A549 (cell line): ENCODE measurements at regions not wholly inside any gene's neighbourhood (a gene's known extent, or its start where the extent isn't known, plus 50 kb on each side); places are given as distances from the start of the nearest gene placed in this dataset.
"Not testable (repeated sequence)": the region's sequence is repeated elsewhere in the genome, so short reads cannot be mapped to it uniquely, and the experiment has no call there.

Experiments
- ATAC-seq, 2 experiments: fragments of 200-7000 bp in 1 of 2; fragments of >200 bp in 1 of 2; cut with Nextera tagmentation in 1 of 2; cut with Tn5 transposase in 1 of 2; 3 replicates each; pipeline versions ENCODE4 v1.8.0 to v1.9.1; 2018 to 2020; ENCODE audit warnings: mild to moderate bottlenecking in 1 of 2, moderate library complexity in 1 of 2
- CTCF ChIA-PET: fragments of 300-600 bp; sonication (Branson Sonifier 250); formaldehyde crosslinking; extraction: SDS; loops from one replicate; lab custom pipeline; 2021; ENCODE audit warnings: antibody characterized with exemption, inconsistent platforms; lab: Yijun Ruan, JAX
- POLR2A ChIA-PET: fragments of 350-600 bp; formaldehyde crosslinking; extraction: SDS; loops from one replicate; lab custom pipeline; 2021; ENCODE audit warnings: antibody characterized with exemption, inconsistent platforms; lab: Yijun Ruan, JAX
- DNase-seq, 2 experiments: peaks; one replicate each; pipeline versions ENCODE4 v3.0.0 to v3.0.0-alpha.2; 2011 to 2016; ENCODE audit warnings: low read depth in 1 of 2, low spot score in 1 of 2
- FAIRE-seq: peaks from 2 replicates; lab custom pipeline; 2011; peaks lifted over from hg19 to GRCh38; lab: Jason Lieb, UNC
- H3K27ac ChIP-seq, 2 experiments: fragments of >200 bp; sonication (Bioruptor Twin); formaldehyde crosslinking; 3 replicates each; pipeline ENCODE4 v1.5.1; 2016 to 2017
- H3K4me1 ChIP-seq: fragments of >200 bp; sonication (Bioruptor Twin); formaldehyde crosslinking; 3 replicates; pipeline ENCODE4 v1.6.1; 2016
- H3K4me2 ChIP-seq: fragments of >200 bp; sonication (Bioruptor Twin); formaldehyde crosslinking; 3 replicates; pipeline ENCODE4 v1.6.1; 2016
- H3K4me3 ChIP-seq: fragments of >200 bp; sonication (Bioruptor Twin); formaldehyde crosslinking; 3 replicates; pipeline ENCODE4 v1.5.1; 2016
- H3K9me3 ChIP-seq: fragments of >200 bp; sonication (Bioruptor Twin); formaldehyde crosslinking; 3 replicates; pipeline ENCODE4 v1.6.1; 2016
- ATOH8 ChIP-seq: fragments of 250-450 bp; sonication (Bioruptor Pico); IDR thresholded peaks from 2 replicates; pipeline ENCODE4 v1.5.0; 2020; ENCODE audit warnings: low read depth, mild to moderate bottlenecking, moderate library complexity
- BHLHE40 ChIP-seq: IDR thresholded peaks from 2 replicates; pipeline ENCODE4 v1.6.1; 2012; ENCODE audit warnings: low read depth, low read length, inconsistent platforms
- CBX2 ChIP-seq: fragments of 200-600 bp; sonication (generic); IDR thresholded peaks from 2 replicates; pipeline ENCODE4 v1.6.1; 2016; ENCODE audit warnings: low read depth, mild to moderate bottlenecking, borderline replicate concordance
- CBX8 ChIP-seq: fragments of 200-600 bp; sonication (generic); IDR thresholded peaks from 2 replicates; pipeline ENCODE4 v1.6.1; 2016
- CHD4 ChIP-seq: fragments of 200-600 bp; sonication (generic); IDR thresholded peaks from 2 replicates; pipeline ENCODE4 v1.6.1; 2016; ENCODE audit warnings: antibody characterized with exemption, mild to moderate bottlenecking, borderline replicate concordance
- EHMT2 ChIP-seq: fragments of 200-600 bp; sonication (generic); IDR thresholded peaks from 2 replicates; pipeline ENCODE4 v1.6.1; 2016; ENCODE audit warnings: antibody characterized with exemption, low read depth, mild to moderate bottlenecking, moderate library complexity
- ESRRA ChIP-seq: fragments of 150-350 bp; IDR thresholded peaks from 2 replicates; pipeline ENCODE4 v1.6.1; 2014; ENCODE audit warnings: mild to moderate bottlenecking, low read length, borderline replicate concordance
- FOSB ChIP-seq: fragments of 250-450 bp; sonication (Bioruptor Pico); IDR thresholded peaks from 2 replicates; pipeline ENCODE4 v1.5.0; 2020; ENCODE audit warnings: mild to moderate bottlenecking, moderate library complexity
- FOSL2 ChIP-seq, 2 experiments: fragments of 450-650 bp in 1 of 2; fragments of >200 bp in 1 of 2; sonication (Bioruptor Twin) in 1 of 2; formaldehyde crosslinking; IDR thresholded peaks; 2 replicates each; pipeline versions ENCODE4 v1.5.0 to v1.6.1; 2016 to 2020; ENCODE audit warnings: mild to moderate bottlenecking in 1 of 2, moderate library complexity in 1 of 2
- GATA3 ChIP-seq: IDR thresholded peaks from 2 replicates; pipeline ENCODE4 v1.6.1; 2012; ENCODE audit warnings: borderline replicate concordance
- HEYL ChIP-seq: fragments of 250-450 bp; sonication (Bioruptor Pico); IDR thresholded peaks from 2 replicates; pipeline ENCODE4 v1.8.0; 2021; ENCODE audit warnings: mild to moderate bottlenecking, moderate library complexity
- HOXA7 ChIP-seq: fragments of 250-450 bp; sonication (Bioruptor Pico); IDR thresholded peaks from 2 replicates; pipeline ENCODE4 v1.5.0; 2020; ENCODE audit warnings: mild to moderate bottlenecking, moderate library complexity
- JUNB ChIP-seq: fragments of >200 bp; sonication (Bioruptor Twin); formaldehyde crosslinking; IDR thresholded peaks from 2 replicates; pipeline ENCODE4 v1.6.1; 2016
- KDM1A ChIP-seq: fragments of 200-600 bp; sonication (generic); IDR thresholded peaks from 2 replicates; pipeline ENCODE4 v1.6.1; 2016; ENCODE audit warnings: low read depth, mild to moderate bottlenecking
- KDM5A ChIP-seq: fragments of 200-600 bp; sonication (generic); IDR thresholded peaks from 2 replicates; pipeline ENCODE4 v1.6.1; 2016; ENCODE audit warnings: antibody characterized with exemption, mild to moderate bottlenecking
- MAFK ChIP-seq: fragments of 450-650 bp; IDR thresholded peaks from 2 replicates; pipeline ENCODE4 v1.6.1; 2014; ENCODE audit not compliant: partially characterized antibody
- NPAS2 ChIP-seq: fragments of 250-450 bp; sonication (Bioruptor Pico); IDR thresholded peaks from 2 replicates; pipeline ENCODE4 v1.8.0; 2022; ENCODE audit warnings: mild to moderate bottlenecking, moderate library complexity, borderline replicate concordance
- PBX3 ChIP-seq: IDR thresholded peaks from 2 replicates; pipeline ENCODE4 v1.6.1; 2012
- RAD21 ChIP-seq, 2 experiments: fragments of >200 bp in 1 of 2; sonication (Bioruptor Twin) in 1 of 2; formaldehyde crosslinking in 1 of 2; IDR thresholded peaks in 1 of 2; conservative IDR thresholded peaks in 1 of 2; 2 replicates in 1 of 2; 3 replicates in 1 of 2; pipeline ENCODE4 v1.6.1; 2012 to 2018; ENCODE audit warnings: inconsistent platforms in 1 of 2
- RCOR1 ChIP-seq: fragments of 150-350 bp; IDR thresholded peaks from 2 replicates; pipeline ENCODE4 v1.6.1; 2014; ENCODE audit warnings: antibody characterized with exemption, low read length, low read depth
- SMC3 ChIP-seq: fragments of >200 bp; sonication (Bioruptor Twin); formaldehyde crosslinking; IDR thresholded peaks from 3 replicates; pipeline ENCODE4 v1.6.1; 2018; ENCODE audit warnings: inconsistent platforms
- ZFP36 ChIP-seq: fragments of 450-650 bp; IDR thresholded peaks from 2 replicates; pipeline ENCODE4 v1.6.1; 2014; ENCODE audit warnings: borderline replicate concordance; ENCODE audit not compliant: partially characterized antibody
- ZNF302 ChIP-seq: fragments of 250-450 bp; sonication (Bioruptor Pico); IDR thresholded peaks from 2 replicates; pipeline ENCODE4 v1.9.0; 2021; ENCODE audit warnings: inconsistent platforms, mild to moderate bottlenecking, moderate library complexity
- WGBS: methylation state at CpG from one replicate; pipeline ENCODE4 v1.1.6; 2017; ENCODE audit errors: missing lambda C conversion rate; 5-methylcytosine and 5-hydroxymethylcytosine counted together

GRCh38 chr14:38004610-38004879 lies 203.2 kb upstream of the SSTR1 start:
- ChIA-PET CTCF (no interaction called here), POLR2A (no interaction called here)
- FAIRE-seq: no peak

GRCh38 chr14:38011156-38011555 lies 196.5 kb upstream of the SSTR1 start:
- FAIRE-seq, H3K4me1 ChIP-seq, H3K4me2 ChIP-seq, H3K9me3 ChIP-seq, H3K27ac ChIP-seq, ATAC-seq, CTCF ChIA-PET, H3K4me3 ChIP-seq, DNase-seq, POLR2A ChIA-PET: not testable (repeated sequence)
- 0% methylated on average over 2 of the region's 2 CpGs for WGBS

More at GRCh38 chr14:38004610-38004879, 203.2 kb upstream of the SSTR1 start:
- no peak for TF ChIP-seq HOXA7 (CRISPR knock-in tag)
- TF ChIP-seq CBX2: no peak
- no peak for TF ChIP-seq FOSL2 (IDR thresholded peaks at IDR 0.05)
- TF ChIP-seq FOSL2 (CRISPR knock-in tag; IDR thresholded peaks at IDR 0.05): no peak
- TF ChIP-seq PBX3: no peak
- no peak for TF ChIP-seq CHD4
- TF ChIP-seq GATA3: no peak
- TF ChIP-seq HEYL: no peak
- no peak for TF ChIP-seq RAD21 (conservative IDR thresholded peaks at IDR 0.05 in 1 of 2, IDR thresholded peaks at IDR 0.05 in 1 of 2)
- no peak for TF ChIP-seq FOSB (CRISPR knock-in tag)
- TF ChIP-seq JUNB: no peak
- no peak for TF ChIP-seq NPAS2
- TF ChIP-seq EHMT2: no peak
- TF ChIP-seq KDM1A: no peak
- TF ChIP-seq MAFK: no peak
- TF ChIP-seq BHLHE40: no peak
- TF ChIP-seq ESRRA: no peak
- no peak overlapping the region for H3K4me2 ChIP-seq
- no peak for DNase-seq
- no peaks in the 10 kb centered on the region for H3K9me3 ChIP-seq
- no peaks in the 10 kb centered on the region for H3K4me1 ChIP-seq
- ATAC-seq: no peak
- H3K27ac ChIP-seq: no peak overlapping the region
- no peak overlapping the region for H3K4me3 ChIP-seq

GRCh38 chr14:38012056-38012455 lies 195.6 kb upstream of the SSTR1 start:
- TF ChIP-seq RCOR1 (no peak), ZNF302 (no peak), FOSB (CRISPR knock-in tag) (no peak), SMC3 (no peak), ZFP36 (peak; percentile 68), ATOH8 (CRISPR knock-in tag) (no peak)
- ChIA-PET POLR2A (no interaction called here), CTCF (no interaction called here)
- Histone ChIP-seq H3K27ac (no peak overlapping the region), H3K9me3 (0 out of 3 replicates have a peak, but pooled peaks cover 5% of the 10 kb centered on the region), H3K4me3 (no peak overlapping the region), H3K4me1 (no peaks in the 10 kb centered on the region), H3K4me2 (no peak overlapping the region)
- ATAC-seq (no peak), DNase-seq (no peak), FAIRE-seq (no peak)

- H3K4me2 ChIP-seq: no peak overlapping the region
- CTCF ChIA-PET: no interaction called here
- DNase-seq: no peak
- no peak for FAIRE-seq
- H3K4me1 ChIP-seq: no peaks in the 10 kb centered on the region
- 0 out of 3 replicates have a peak, but pooled peaks cover 5% of the 10 kb centered on the region for H3K9me3 ChIP-seq
- 38% methylated on average over 2 of the region's 2 CpGs for WGBS
- POLR2A ChIA-PET: no interaction called here
- ATAC-seq: 0 out of 6 replicates have a peak, but pooled peaks of 1 of the 2 experiments have one; percentile 36
- H3K4me3 ChIP-seq: no peak overlapping the region
- 0 out of 5 replicates have a peak, but pooled peaks of 1 of the 2 experiments have one; percentile 14 for TF ChIP-seq RAD21 (conservative IDR thresholded peaks at IDR 0.05 in 1 of 2, IDR thresholded peaks at IDR 0.05 in 1 of 2)
- TF ChIP-seq KDM5A: no peak
- no peak for TF ChIP-seq CBX8
- no peak overlapping the region for H3K27ac ChIP-seq
Observed at GRCh38 chr14:38016497-38016896, 191.2 kb upstream of the SSTR1 start.
